ENCODE measurements at regions not wholly inside any gene's neighbourhood (a gene's known extent, or its start where the extent isn't known, plus 50 kb on each side); places are given as distances from the start of the nearest gene placed in this dataset.

DNA sequence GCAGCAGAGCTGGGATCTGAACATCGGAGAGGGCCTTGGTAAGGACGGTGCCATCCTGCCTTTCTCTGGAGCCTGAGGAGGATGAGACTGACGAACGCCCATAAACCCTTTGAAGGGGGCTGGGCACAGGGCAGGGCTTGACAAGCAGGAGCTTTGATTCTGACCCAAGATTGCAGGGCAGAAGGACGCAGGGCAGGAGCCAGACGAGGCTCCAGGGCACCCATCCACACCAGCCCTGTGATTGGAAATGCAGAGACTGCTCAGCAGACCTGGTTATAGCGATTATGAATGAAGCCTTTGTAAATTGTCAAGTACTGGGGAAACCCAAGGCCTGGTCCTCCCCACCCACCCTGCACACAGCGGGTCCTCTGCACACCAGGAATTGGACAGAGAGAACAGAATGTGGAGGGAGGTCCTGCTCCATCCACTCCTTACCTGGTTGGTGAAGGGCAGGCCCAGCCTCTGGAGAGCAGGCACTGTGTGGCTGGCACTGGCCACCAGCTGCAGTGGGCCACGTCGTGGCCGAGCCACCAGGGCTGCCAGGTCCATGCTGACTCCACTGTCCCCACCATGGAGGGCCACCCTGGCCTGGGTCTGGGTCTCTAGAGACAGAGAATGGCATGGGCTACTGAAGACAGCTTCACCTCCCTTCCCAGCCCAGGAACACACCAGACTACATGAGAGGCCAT, 68.8 kb downstream of the RMI2 start:
- TF ChIP-seq EZH2 (IDR thresholded peaks at IDR 0.05; ENCODE audit: insufficient read depth, poor library complexity, severe bottlenecking) (no peak), EZH2phosphoT487 (IDR thresholded peaks at IDR 0.05; ENCODE audit: insufficient read depth, low read depth) (no peak)
